SU-DHL-6 (cell line): ENCODE measurements at regions not wholly inside any gene's neighbourhood (a gene's known extent, or its start where the extent isn't known, plus 50 kb on each side); places are given as distances from the start of the nearest gene placed in this dataset.

Source experiments
- CTCF ChIP-seq: fragments of 200-600 bp; sonication (generic); IDR thresholded peaks from one replicate; pipeline ENCODE4 v1.5.1; 2017; ENCODE audit warnings: antibody characterized with exemption, mild to moderate bottlenecking, low read length, moderate library complexity; ENCODE audit not compliant: insufficient read depth, poor library complexity, severe bottlenecking
- EZH2phosphoT487 ChIP-seq: fragments of 200-600 bp; sonication (generic), shearing (Covaris generic); conservative IDR thresholded peaks from 2 replicates; pipeline ENCODE4 v1.6.1; 2018; ENCODE audit warnings: mild to moderate bottlenecking, antibody characterized with exemption, low read length, moderate library complexity, mixed read lengths

GRCh38 chr6:39999006-39999867 is 65.0 kb upstream of the MOCS1 start:
- TF ChIP-seq CTCF (no peak), EZH2phosphoT487 (no peak)
